ENCODE measurements at regions not wholly inside any gene's neighbourhood (a gene's known extent, or its start where the extent isn't known, plus 50 kb on each side); places are given as distances from the start of the nearest gene placed in this dataset.

- TF ChIP-seq ZNF518B (CRISPR knock-in tag; IDR thresholded peaks at IDR 0.05) (no peak), EP400 (IDR thresholded peaks at IDR 0.05) (no peak), SREBF1 (IDR thresholded peaks at IDR 0.05; ENCODE audit: borderline replicate concordance, low read depth, low read length) (no peak), ZNF639 (CRISPR knock-in tag; conservative IDR thresholded peaks at IDR 0.05 in 1 of 2, IDR thresholded peaks at IDR 0.05 in 1 of 2) (no peak), ZBTB9 (CRISPR knock-in tag; IDR thresholded peaks at IDR 0.05) (no peak), GATAD2A (IDR thresholded peaks at IDR 0.05) (no peak), KLF6 (CRISPR knock-in tag; IDR thresholded peaks at IDR 0.05; ENCODE audit: borderline replicate concordance) (no peak), SMARCE1 (IDR thresholded peaks at IDR 0.05) (peak; percentile 67; the same call in 1 of the 2 replicates), ZNF444 (CRISPR knock-in tag; IDR thresholded peaks at IDR 0.05) (no peak), NR3C1 (CRISPR knock-in tag; IDR thresholded peaks at IDR 0.05) (no peak), CREM (IDR thresholded peaks at IDR 0.05; ENCODE audit: low read depth) (no peak), POLR3A (IDR thresholded peaks at IDR 0.05; ENCODE audit: borderline replicate concordance, extremely low read depth, insufficient read depth, insufficient read length) (no peak), TBP (optimal IDR thresholded peaks at IDR 0.05; ENCODE audit: low read depth, low read length) (no peak), SMAD1 (IDR thresholded peaks at IDR 0.05; ENCODE audit: low read depth, low read length, partially characterized antibody) (no peak), CREB5 (CRISPR knock-in tag; IDR thresholded peaks at IDR 0.05) (no peak), HCFC1 (IDR thresholded peaks at IDR 0.05; ENCODE audit: low read depth, low read length) (no peak), POU5F1 (IDR thresholded peaks at IDR 0.05; ENCODE audit: borderline replicate concordance, low read depth, low read length, partially characterized antibody) (no peak), XRCC4 (IDR thresholded peaks at IDR 0.05; ENCODE audit: extremely low read depth, insufficient read depth, insufficient read length) (no peak)
- TF ChIP-seq, protein P1, sequence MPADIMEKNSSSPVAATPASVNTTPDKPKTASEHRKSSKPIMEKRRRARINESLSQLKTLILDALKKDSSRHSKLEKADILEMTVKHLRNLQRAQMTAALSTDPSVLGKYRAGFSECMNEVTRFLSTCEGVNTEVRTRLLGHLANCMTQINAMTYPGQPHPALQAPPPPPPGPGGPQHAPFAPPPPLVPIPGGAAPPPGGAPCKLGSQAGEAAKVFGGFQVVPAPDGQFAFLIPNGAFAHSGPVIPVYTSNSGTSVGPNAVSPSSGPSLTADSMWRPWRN (IDR thresholded peaks at IDR 0.05; ENCODE audit: low read depth): no peak
Observed at GRCh38 chr5:124644138-124644537, 102.3 kb downstream of the ZNF608 start (continued).

All from K562 (cell line).